ENCODE measurements at regions not wholly inside any gene's neighbourhood (a gene's known extent, or its start where the extent isn't known, plus 50 kb on each side); places are given as distances from the start of the nearest gene placed in this dataset.

- Mint-ChIP-seq H3K27me3 (peaks cover 2% of the 10 kb centered on the region), H3K4me3 (no peak overlapping the region), H3K4me1 (no peaks in the 10 kb centered on the region), H3K9me3 (ENCODE audit: insufficient read depth) (no peaks in the 10 kb centered on the region), H3K27ac (no peak overlapping the region)
- ChIA-PET POLR2A (no interaction called here), CTCF (no interaction called here)
- H3K9me3 ChIP-seq (ENCODE audit: control extremely low read depth in 1 of 3, control insufficient read depth in 2 of 3, insufficient read depth in 1 of 3, low read length in 2 of 3), result no peaks in the 10 kb centered on the region
- ATAC-seq (ENCODE audit: low read depth) (no peak), DNase-seq (no peak)
- no peak overlapping the region for H3K4me2 ChIP-seq (replicated peaks; ENCODE audit: low read depth, low read length, poor library complexity, severe bottlenecking)
- TF ChIP-seq CTCF (IDR thresholded peaks at IDR 0.05) (no peak), EZH2 (IDR thresholded peaks at IDR 0.05; ENCODE audit: borderline replicate concordance, insufficient read depth, low read depth, low read length, poor library complexity, severe bottlenecking) (no peak)
- no peak overlapping the region for H2AFZ ChIP-seq (ENCODE audit: insufficient read depth, low read depth, low read length, poor library complexity, severe bottlenecking)
- H3K27ac ChIP-seq (ENCODE audit: low read length in 2 of 2), result no peak overlapping the region
- no peaks in the 10 kb centered on the region for H3K79me2 ChIP-seq (ENCODE audit: control insufficient read depth, insufficient read depth, low read length)
- WGBS (ENCODE audit: insufficient coverage), result 71% methylated on average over 8 of the region's 9 CpGs
- no peak overlapping the region for H3K4me3 ChIP-seq (ENCODE audit: control extremely low read depth in 1 of 5, extremely low read depth in 1 of 5, insufficient read depth in 1 of 5, low read depth in 2 of 5, low read length in 4 of 5)
- H3K4me1 ChIP-seq (ENCODE audit: control insufficient read depth in 2 of 2, insufficient read depth in 2 of 2, low read length in 2 of 2), result no peaks in the 10 kb centered on the region
- no peak overlapping the region for H3K9ac ChIP-seq (ENCODE audit: low read length)
- peaks cover 0 to 1% (median 0%) of the 10 kb centered on the region in 4 experiments for H3K27me3 ChIP-seq (replicated peaks in 1 of 4; ENCODE audit: control extremely low read depth in 1 of 4, control insufficient read depth in 3 of 4, insufficient read depth in 4 of 4, low read length in 3 of 4)
- H4K20me1 ChIP-seq (ENCODE audit: control insufficient read depth, insufficient read depth, low read length, poor library complexity, severe bottlenecking), result no peaks in the 10 kb centered on the region
- H3K36me3 ChIP-seq (replicated peaks in 1 of 2; ENCODE audit: control extremely low read depth in 1 of 2, control insufficient read depth in 1 of 2, extremely low read depth in 1 of 2, insufficient read depth in 2 of 2, low read length in 1 of 2), result no peaks in the 10 kb centered on the region
- intact Hi-C loops (cut with micrococcal nuclease), result no loop called here
These were observed 248.1 kb upstream of the CHRNA7 start for GRCh38 chr15:31782016-31782783.

GRCh38 chr15:31782951-31783350 lies 247.4 kb upstream of the CHRNA7 start:
- TF ChIP-seq CTCF (IDR thresholded peaks at IDR 0.05) (no peak), EZH2 (IDR thresholded peaks at IDR 0.05; ENCODE audit: borderline replicate concordance, insufficient read depth, low read depth, low read length, poor library complexity, severe bottlenecking) (no peak)
- no peaks in the 10 kb centered on the region for H3K27me3 Mint-ChIP-seq
- POLR2A ChIA-PET, result no interaction called here
- no peak overlapping the region for H3K4me3 ChIP-seq (ENCODE audit: control extremely low read depth in 1 of 5, extremely low read depth in 1 of 5, insufficient read depth in 1 of 5, low read depth in 2 of 5, low read length in 4 of 5)
- no peaks in the 10 kb centered on the region for H3K36me3 ChIP-seq (replicated peaks in 1 of 2; ENCODE audit: control extremely low read depth in 1 of 2, control insufficient read depth in 1 of 2, extremely low read depth in 1 of 2, insufficient read depth in 2 of 2, low read length in 1 of 2)
- H3K4me1 Mint-ChIP-seq, result no peaks in the 10 kb centered on the region
- intact Hi-C loops (cut with micrococcal nuclease), result no loop called here
- no peaks in the 10 kb centered on the region for H3K27me3 ChIP-seq (replicated peaks in 1 of 4; ENCODE audit: control extremely low read depth in 1 of 4, control insufficient read depth in 3 of 4, insufficient read depth in 4 of 4, low read length in 3 of 4)
- no peaks in the 10 kb centered on the region for H3K9me3 ChIP-seq (ENCODE audit: control extremely low read depth in 1 of 3, control insufficient read depth in 2 of 3, insufficient read depth in 1 of 3, low read length in 2 of 3)
- CTCF ChIA-PET, result no interaction called here
- H3K27ac ChIP-seq (ENCODE audit: low read length in 2 of 2), result no peak overlapping the region
- H2AFZ ChIP-seq (ENCODE audit: insufficient read depth, low read depth, low read length, poor library complexity, severe bottlenecking), result no peak overlapping the region
- no peaks in the 10 kb centered on the region for H3K79me2 ChIP-seq (ENCODE audit: control insufficient read depth, insufficient read depth, low read length)
- H3K4me2 ChIP-seq (replicated peaks; ENCODE audit: low read depth, low read length, poor library complexity, severe bottlenecking), result no peak overlapping the region
- no peaks in the 10 kb centered on the region for H3K4me1 ChIP-seq (ENCODE audit: control insufficient read depth in 2 of 2, insufficient read depth in 2 of 2, low read length in 2 of 2)
- H3K9ac ChIP-seq (ENCODE audit: low read length), result no peak overlapping the region
- DNase-seq (no peak), ATAC-seq (ENCODE audit: low read depth) (no peak)
- 83% methylated on average over 2 of the region's 3 CpGs for whole genome bisulfite sequencing (ENCODE audit: insufficient coverage)
- H3K4me3 Mint-ChIP-seq, result no peak overlapping the region
- no peaks in the 10 kb centered on the region for H4K20me1 ChIP-seq (ENCODE audit: control insufficient read depth, insufficient read depth, low read length, poor library complexity, severe bottlenecking)
- no peak overlapping the region for H3K27ac Mint-ChIP-seq
- H3K9me3 Mint-ChIP-seq (ENCODE audit: insufficient read depth), result no peaks in the 10 kb centered on the region

All from B cell (primary cell).